HG03175 (cell line): ENCODE measurements at regions not wholly inside any gene's neighbourhood (a gene's known extent, or its start where the extent isn't known, plus 50 kb on each side); places are given as distances from the start of the nearest gene placed in this dataset.
"Not testable (repeated sequence)": the region's sequence is repeated elsewhere in the genome, so short reads cannot be mapped to it uniquely, and the experiment has no call there.

Source experiments
- ATAC-seq: cut with Tn5 transposase; IDR thresholded peaks from one replicate; pipeline ENCODE4 v1.9.1; 2021; ENCODE audit warnings: mild to moderate bottlenecking, moderate library complexity; ENCODE audit not compliant: unreplicated experiment

- ATAC-seq, result no peak
These were observed 1290.8 kb upstream of the CDH9 start for GRCh38 chr5:28329176-28329575.

GRCh38 chr5:28328681-28329080, 1290.3 kb upstream of the CDH9 start:
- no peak for ATAC-seq

GRCh38 chr5:28324174-28324573, 1285.8 kb upstream of the CDH9 start:
- ATAC-seq, result no peak

- ATAC-seq, result no peak
These were observed 1275.6 kb upstream of the CDH9 start for GRCh38 chr5:28313953-28314352.

- no peak for ATAC-seq
These were observed 1275.0 kb upstream of the CDH9 start for GRCh38 chr5:28313321-28313951.

GRCh38 chr5:28310696-28311095, 1272.3 kb upstream of the CDH9 start:
- ATAC-seq, result no peak

GRCh38 chr5:28305891-28306290, 1267.5 kb upstream of the CDH9 start:
- no peak for ATAC-seq

- no peak for ATAC-seq
These were observed 1263.3 kb upstream of the CDH9 start for GRCh38 chr5:28301712-28302111.

- ATAC-seq, result no peak
These were observed 1258.0 kb upstream of the CDH9 start for GRCh38 chr5:28296254-28297013.

- not testable (repeated sequence) for ATAC-seq
These were observed 1248.6 kb upstream of the CDH9 start for GRCh38 chr5:28287021-28287420.

- ATAC-seq, result no peak
These were observed 1248.2 kb upstream of the CDH9 start for GRCh38 chr5:28286566-28286965.

GRCh38 chr5:28284788-28285187, 1246.4 kb upstream of the CDH9 start:
- ATAC-seq, result no peak

- no peak for ATAC-seq
These were observed 1243.0 kb upstream of the CDH9 start for GRCh38 chr5:28281351-28281750.

GRCh38 chr5:28275931-28276330, 1237.5 kb upstream of the CDH9 start:
- ATAC-seq, result no peak

- no peak for ATAC-seq
These were observed 1231.6 kb upstream of the CDH9 start for GRCh38 chr5:28269978-28270377.

- ATAC-seq, result no peak
These were observed 1227.5 kb upstream of the CDH9 start for GRCh38 chr5:28265877-28266276.

- ATAC-seq, result no peak
These were observed 1216.5 kb upstream of the CDH9 start for GRCh38 chr5:28254846-28255245.

GRCh38 chr5:28253431-28253830, 1215.0 kb upstream of the CDH9 start:
- ATAC-seq, result no peak

- ATAC-seq, result no peak
These were observed 1211.5 kb upstream of the CDH9 start for GRCh38 chr5:28249771-28250415.

- no peak for ATAC-seq
These were observed 1196.1 kb upstream of the CDH9 start for GRCh38 chr5:28234356-28234968.

- no peak for ATAC-seq
These were observed 1188.0 kb upstream of the CDH9 start for GRCh38 chr5:28226407-28226806.

GRCh38 chr5:28219539-28219938, 1181.2 kb upstream of the CDH9 start:
- ATAC-seq, result no peak
